ENCODE measurements at regions not wholly inside any gene's neighbourhood (a gene's known extent, or its start where the extent isn't known, plus 50 kb on each side); places are given as distances from the start of the nearest gene placed in this dataset.

- ChIA-PET CTCF (interaction anchor here (3.8 kb wide), 1 partner anchor 274 kb away, joined by 63 read pairs; no protein-coding TSS in a partner anchor), POLR2A (no interaction called here)
- Mint-ChIP-seq H3K9me3 (peaks cover 6% of the 10 kb centered on the region), H3K27me3 (ENCODE audit: low read depth) (no peaks in the 10 kb centered on the region), H3K4me1 (no peaks in the 10 kb centered on the region; the same call in 1 of the 2 replicates), H3K27ac (no peak overlapping the region), H3K36me3 (no peaks in the 10 kb centered on the region), H3K4me3 (no peak overlapping the region)
- TF ChIP-seq E2F1 (CRISPR knock-in tag; IDR thresholded peaks at IDR 0.05): no peak
- TF ChIP-seq ZNF121 (CRISPR knock-in tag; IDR thresholded peaks at IDR 0.05): no peak
- TF ChIP-seq SOX15 (CRISPR knock-in tag; IDR thresholded peaks at IDR 0.05): no peak
- no peak for TF ChIP-seq ARID4B (CRISPR knock-in tag; IDR thresholded peaks at IDR 0.05; ENCODE audit: borderline replicate concordance)
- TF ChIP-seq GRHL2 (CRISPR knock-in tag; IDR thresholded peaks at IDR 0.05; ENCODE audit: insufficient replicate concordance, severe bottlenecking): no peak
- no peak for TF ChIP-seq CBFB (CRISPR knock-in tag; IDR thresholded peaks at IDR 0.05; ENCODE audit: low read depth)
- TF ChIP-seq, protein P1, sequence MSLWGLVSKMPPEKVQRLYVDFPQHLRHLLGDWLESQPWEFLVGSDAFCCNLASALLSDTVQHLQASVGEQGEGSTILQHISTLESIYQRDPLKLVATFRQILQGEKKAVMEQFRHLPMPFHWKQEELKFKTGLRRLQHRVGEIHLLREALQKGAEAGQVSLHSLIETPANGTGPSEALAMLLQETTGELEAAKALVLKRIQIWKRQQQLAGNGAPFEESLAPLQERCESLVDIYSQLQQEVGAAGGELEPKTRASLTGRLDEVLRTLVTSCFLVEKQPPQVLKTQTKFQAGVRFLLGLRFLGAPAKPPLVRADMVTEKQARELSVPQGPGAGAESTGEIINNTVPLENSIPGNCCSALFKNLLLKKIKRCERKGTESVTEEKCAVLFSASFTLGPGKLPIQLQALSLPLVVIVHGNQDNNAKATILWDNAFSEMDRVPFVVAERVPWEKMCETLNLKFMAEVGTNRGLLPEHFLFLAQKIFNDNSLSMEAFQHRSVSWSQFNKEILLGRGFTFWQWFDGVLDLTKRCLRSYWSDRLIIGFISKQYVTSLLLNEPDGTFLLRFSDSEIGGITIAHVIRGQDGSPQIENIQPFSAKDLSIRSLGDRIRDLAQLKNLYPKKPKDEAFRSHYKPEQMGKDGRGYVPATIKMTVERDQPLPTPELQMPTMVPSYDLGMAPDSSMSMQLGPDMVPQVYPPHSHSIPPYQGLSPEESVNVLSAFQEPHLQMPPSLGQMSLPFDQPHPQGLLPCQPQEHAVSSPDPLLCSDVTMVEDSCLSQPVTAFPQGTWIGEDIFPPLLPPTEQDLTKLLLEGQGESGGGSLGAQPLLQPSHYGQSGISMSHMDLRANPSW (CRISPR knock-in tag; conservative IDR thresholded peaks at IDR 0.05; ENCODE audit: low read depth): no peak
- no peak for TF ChIP-seq OVOL2 (CRISPR knock-in tag; IDR thresholded peaks at IDR 0.05; ENCODE audit: borderline replicate concordance)
- TF ChIP-seq TP53 (CRISPR knock-in tag; IDR thresholded peaks at IDR 0.05): no peak
- TF ChIP-seq ATF3 (CRISPR knock-in tag; conservative IDR thresholded peaks at IDR 0.05): no peak
- TF ChIP-seq ATF1 (CRISPR knock-in tag; IDR thresholded peaks at IDR 0.05): no peak
- no peak for TF ChIP-seq NFE2L1 (CRISPR knock-in tag; IDR thresholded peaks at IDR 0.05)
- TF ChIP-seq CTCF (IDR thresholded peaks at IDR 0.05): no peak
- TF ChIP-seq IRF2 (CRISPR knock-in tag; IDR thresholded peaks at IDR 0.05; ENCODE audit: borderline replicate concordance, low read depth): no peak
- no peak for ATAC-seq
- DNase-seq (ENCODE audit: low spot score): no peak
Measured at GRCh38 chr6:103124471-103124870, 1731.0 kb downstream of the GRIK2 start.

All from WTC11 (cell line).